ENCODE measurements at regions not wholly inside any gene's neighbourhood (a gene's known extent, or its start where the extent isn't known, plus 50 kb on each side); places are given as distances from the start of the nearest gene placed in this dataset.

DNA sequence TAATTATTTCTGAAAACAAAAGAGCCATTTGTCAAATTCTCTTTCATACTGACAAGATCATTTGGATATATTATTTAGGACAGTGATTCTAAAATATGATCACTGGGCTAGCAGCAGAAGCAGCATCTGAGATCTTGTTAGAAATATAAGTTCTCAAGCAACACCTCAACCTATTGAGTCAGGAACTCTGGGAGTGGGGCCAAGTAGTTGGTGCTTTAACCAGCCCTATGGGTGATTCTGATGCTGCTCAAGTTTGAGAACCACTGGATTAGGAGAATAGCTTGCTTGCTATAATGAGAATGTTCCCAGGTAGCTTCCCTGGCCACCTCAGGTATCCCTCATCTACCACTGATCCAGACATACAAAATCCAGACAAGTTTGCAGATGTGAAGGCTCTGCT is 466.9 kb upstream of the CELF4 start:
- TF ChIP-seq, protein P1, sequence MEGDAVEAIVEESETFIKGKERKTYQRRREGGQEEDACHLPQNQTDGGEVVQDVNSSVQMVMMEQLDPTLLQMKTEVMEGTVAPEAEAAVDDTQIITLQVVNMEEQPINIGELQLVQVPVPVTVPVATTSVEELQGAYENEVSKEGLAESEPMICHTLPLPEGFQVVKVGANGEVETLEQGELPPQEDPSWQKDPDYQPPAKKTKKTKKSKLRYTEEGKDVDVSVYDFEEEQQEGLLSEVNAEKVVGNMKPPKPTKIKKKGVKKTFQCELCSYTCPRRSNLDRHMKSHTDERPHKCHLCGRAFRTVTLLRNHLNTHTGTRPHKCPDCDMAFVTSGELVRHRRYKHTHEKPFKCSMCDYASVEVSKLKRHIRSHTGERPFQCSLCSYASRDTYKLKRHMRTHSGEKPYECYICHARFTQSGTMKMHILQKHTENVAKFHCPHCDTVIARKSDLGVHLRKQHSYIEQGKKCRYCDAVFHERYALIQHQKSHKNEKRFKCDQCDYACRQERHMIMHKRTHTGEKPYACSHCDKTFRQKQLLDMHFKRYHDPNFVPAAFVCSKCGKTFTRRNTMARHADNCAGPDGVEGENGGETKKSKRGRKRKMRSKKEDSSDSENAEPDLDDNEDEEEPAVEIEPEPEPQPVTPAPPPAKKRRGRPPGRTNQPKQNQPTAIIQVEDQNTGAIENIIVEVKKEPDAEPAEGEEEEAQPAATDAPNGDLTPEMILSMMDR (IDR thresholded peaks at IDR 0.05; ENCODE audit: low read length), result no peak
- TF ChIP-seq EZH2 (IDR thresholded peaks at IDR 0.05; ENCODE audit: borderline replicate concordance, low read length), result no peak
